ENCODE measurements at regions not wholly inside any gene's neighbourhood (a gene's known extent, or its start where the extent isn't known, plus 50 kb on each side); places are given as distances from the start of the nearest gene placed in this dataset.

DNA sequence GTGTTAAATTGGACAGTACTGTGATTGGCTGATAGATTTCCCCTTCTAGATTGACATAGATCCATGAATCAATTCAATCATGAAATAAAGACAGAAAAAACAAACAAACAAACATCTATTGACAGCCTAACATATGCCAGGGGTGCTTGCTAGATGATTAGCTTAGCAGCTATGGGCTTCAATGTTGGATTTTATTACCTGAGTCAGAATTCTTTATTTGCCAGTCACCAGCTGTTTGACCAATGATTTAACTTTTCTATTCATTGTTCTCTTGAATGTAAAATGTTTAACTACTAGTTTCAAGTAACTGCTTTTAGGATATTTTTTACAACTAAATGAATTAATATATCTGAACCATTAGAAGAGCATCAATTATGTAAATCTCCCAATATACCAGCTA, 901.3 kb upstream of the CITED2 start:
- H3K27me3 ChIP-seq (replicated peaks; ENCODE audit: insufficient read depth): no peaks in the 10 kb centered on the region
- H3K4me3 ChIP-seq: no peak overlapping the region
- H3K9me3 ChIP-seq (ENCODE audit: low read depth): no peaks in the 10 kb centered on the region
- DNase-seq: no peak
- no peaks in the 10 kb centered on the region for H3K36me3 ChIP-seq (ENCODE audit: low read depth)
- H3K9me2 ChIP-seq (ENCODE audit: insufficient read depth): no peaks in the 10 kb centered on the region
- no peak overlapping the region for H2AFZ ChIP-seq
- in situ Hi-C loops (cut with MboI): no loop called here
- H3K9ac ChIP-seq: no peak overlapping the region
- H4K20me1 ChIP-seq (ENCODE audit: insufficient read depth): no peaks in the 10 kb centered on the region
- no peaks in the 10 kb centered on the region; the same call in 1 of the 2 replicates for H3K4me1 ChIP-seq (ENCODE audit: insufficient read depth)
- TF ChIP-seq EZH2phosphoT487 (IDR thresholded peaks at IDR 0.05; ENCODE audit: insufficient read depth, low read depth) (no peak), EZH2 (IDR thresholded peaks at IDR 0.05; ENCODE audit: insufficient read depth, poor library complexity, severe bottlenecking) (no peak)
- H3F3A ChIP-seq (ENCODE audit: insufficient read depth): no peaks in the 10 kb centered on the region
- H3K4me2 ChIP-seq (ENCODE audit: unreplicated experiment): no peak overlapping the region
- no peaks in the 10 kb centered on the region for H3K79me2 ChIP-seq (ENCODE audit: insufficient read depth)
- no peak overlapping the region for H3K27ac ChIP-seq

DNA sequence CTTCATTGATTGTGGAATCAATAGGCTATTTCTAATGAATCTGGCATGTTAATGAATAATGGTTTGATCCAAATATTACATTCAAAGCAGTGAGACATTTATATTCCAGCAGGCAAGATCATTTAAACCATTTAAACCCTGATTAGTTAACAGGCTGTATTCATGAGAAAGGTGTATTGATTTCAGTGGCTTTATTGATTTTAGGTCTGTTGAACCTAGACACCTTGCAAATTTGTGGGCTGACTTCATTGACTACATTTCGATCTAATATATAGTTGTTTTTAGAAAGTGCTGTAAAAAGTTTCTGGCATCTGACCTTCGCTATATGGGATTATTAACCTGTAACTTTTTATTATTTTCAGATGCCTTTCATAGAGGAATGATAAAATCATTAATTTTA, 900.1 kb upstream of the CITED2 start:
- peaks cover 8% of the 10 kb centered on the region; the same call in 1 of the 2 replicates for H3F3A ChIP-seq (ENCODE audit: insufficient read depth)
- no peak overlapping the region for H3K27ac ChIP-seq
- no peak overlapping the region for H3K4me3 ChIP-seq
- 91 to 92% methylated on average over 2 of the region's 2 CpGs for WGBS, 2 experiments (ENCODE audit: low coverage in 1 of 2, low lambda C conversion rate in 2 of 2, missing lambda C conversion rate in 2 of 2)
- H3K4me2 ChIP-seq (ENCODE audit: unreplicated experiment): no peak overlapping the region
- H3K4me1 ChIP-seq (ENCODE audit: insufficient read depth): peaks cover 8% of the 10 kb centered on the region; the same call in 1 of the 2 replicates
- no peak for TF ChIP-seq EZH2 (IDR thresholded peaks at IDR 0.05; ENCODE audit: insufficient read depth, poor library complexity, severe bottlenecking)
- TF ChIP-seq EZH2phosphoT487 (IDR thresholded peaks at IDR 0.05; ENCODE audit: insufficient read depth, low read depth): no peak
- no peaks in the 10 kb centered on the region for H3K9me3 ChIP-seq (ENCODE audit: low read depth)
- H3K9me2 ChIP-seq (ENCODE audit: insufficient read depth): no peaks in the 10 kb centered on the region
- H4K20me1 ChIP-seq (ENCODE audit: insufficient read depth): no peaks in the 10 kb centered on the region
- in situ Hi-C loops (cut with MboI): no loop called here
- H3K9ac ChIP-seq: no peak overlapping the region
- H3K79me2 ChIP-seq (ENCODE audit: insufficient read depth): no peaks in the 10 kb centered on the region
- no peak overlapping the region for H2AFZ ChIP-seq
- no peaks in the 10 kb centered on the region for H3K36me3 ChIP-seq (ENCODE audit: low read depth)
- no peak for DNase-seq
- no peaks in the 10 kb centered on the region for H3K27me3 ChIP-seq (replicated peaks; ENCODE audit: insufficient read depth)

DNA sequence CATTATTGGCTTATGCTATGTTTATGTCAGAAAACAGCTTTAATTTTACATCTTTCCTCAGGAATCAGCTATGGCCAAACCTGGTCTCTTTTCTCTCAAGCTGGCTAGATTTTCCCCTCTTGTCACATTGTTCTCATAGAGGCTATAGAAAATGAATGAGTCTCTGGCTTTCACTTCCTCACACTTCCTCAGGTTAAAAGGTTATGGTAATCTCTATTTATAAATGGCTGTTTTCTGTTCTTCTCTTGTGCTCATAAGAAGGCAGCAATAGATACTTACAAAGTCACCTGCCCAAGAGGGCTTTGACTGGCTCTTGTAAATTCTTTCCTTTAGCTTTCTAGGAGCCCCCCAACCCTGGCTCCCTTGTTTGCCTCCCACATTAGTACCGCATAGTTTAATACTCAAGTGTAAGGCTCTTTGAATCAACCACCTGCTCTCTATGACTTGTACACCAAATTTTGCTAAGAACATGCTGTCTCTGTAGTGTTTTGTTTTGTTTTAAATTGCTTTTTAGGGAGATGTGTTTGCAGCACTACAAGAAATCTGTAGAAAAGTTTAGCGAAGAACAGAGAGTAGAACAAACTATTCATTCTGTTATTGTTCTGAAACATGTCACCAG, 897.4 kb upstream of the CITED2 start:
- no peak overlapping the region for H3K4me3 ChIP-seq
- H3K36me3 ChIP-seq (ENCODE audit: low read depth): no peaks in the 10 kb centered on the region
- WGBS, 2 experiments (ENCODE audit: low coverage in 1 of 2, low lambda C conversion rate in 2 of 2, missing lambda C conversion rate in 2 of 2): 92 to 98% methylated on average over 2 of the region's 2 CpGs
- H3K79me2 ChIP-seq (ENCODE audit: insufficient read depth): no peaks in the 10 kb centered on the region
- no peak for DNase-seq
- no peaks in the 10 kb centered on the region for H4K20me1 ChIP-seq (ENCODE audit: insufficient read depth)
- H3K9me3 ChIP-seq (ENCODE audit: low read depth): no peaks in the 10 kb centered on the region
- no peak overlapping the region for H3K27ac ChIP-seq
- no peak overlapping the region for H3K9ac ChIP-seq
- no peaks in the 10 kb centered on the region for H3K27me3 ChIP-seq (replicated peaks; ENCODE audit: insufficient read depth)
- H3K9me2 ChIP-seq (ENCODE audit: insufficient read depth): no peaks in the 10 kb centered on the region
- peaks cover 8% of the 10 kb centered on the region; the same call in 1 of the 2 replicates for H3F3A ChIP-seq (ENCODE audit: insufficient read depth)
- no peak overlapping the region for H2AFZ ChIP-seq
- TF ChIP-seq EZH2phosphoT487 (IDR thresholded peaks at IDR 0.05; ENCODE audit: insufficient read depth, low read depth): no peak
- TF ChIP-seq EZH2 (IDR thresholded peaks at IDR 0.05; ENCODE audit: insufficient read depth, poor library complexity, severe bottlenecking): no peak
- in situ Hi-C loops (cut with MboI): no loop called here
- no peak overlapping the region for H3K4me2 ChIP-seq (ENCODE audit: unreplicated experiment)
- H3K4me1 ChIP-seq (ENCODE audit: insufficient read depth): peaks cover 10% of the 10 kb centered on the region; the same call in 1 of the 2 replicates

DNA sequence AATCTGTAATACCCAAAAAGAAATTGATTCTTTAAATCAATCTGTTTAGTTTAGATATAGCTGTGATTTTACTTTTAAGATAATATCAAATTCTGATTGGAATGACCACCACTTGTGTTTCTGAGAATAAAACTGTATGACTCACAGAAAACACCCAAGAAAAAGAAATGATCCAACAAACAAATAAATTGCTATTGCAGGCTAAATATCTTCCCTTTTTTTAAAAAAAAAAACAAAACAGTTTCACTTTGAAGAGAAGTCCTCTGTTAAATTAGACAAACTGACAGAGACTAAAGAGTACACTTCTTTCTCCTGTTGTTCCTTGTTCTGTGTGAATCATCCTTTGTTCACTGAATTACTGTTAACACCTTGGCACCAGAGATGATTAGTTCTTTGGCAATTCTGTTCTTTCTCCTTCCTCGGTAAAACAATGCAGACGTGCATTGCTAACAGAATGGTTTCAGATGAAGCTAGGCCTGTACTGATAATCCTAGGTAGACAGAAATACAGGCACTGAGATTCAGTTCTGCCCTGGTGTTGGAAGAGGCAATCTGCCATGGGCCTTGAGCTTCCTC, 895.2 kb upstream of the CITED2 start:
- no peak for TF ChIP-seq EZH2phosphoT487 (IDR thresholded peaks at IDR 0.05; ENCODE audit: insufficient read depth, low read depth)
- TF ChIP-seq EZH2 (IDR thresholded peaks at IDR 0.05; ENCODE audit: insufficient read depth, poor library complexity, severe bottlenecking): no peak
- DNase-seq: peak; percentile 54
- Histone ChIP-seq H3K9me2 (ENCODE audit: insufficient read depth) (no peaks in the 10 kb centered on the region), H3K79me2 (ENCODE audit: insufficient read depth) (no peaks in the 10 kb centered on the region), H3K4me2 (ENCODE audit: unreplicated experiment) (peak overlapping the region; percentile 52), H3K4me3 (peak overlapping the region; percentile 45), H3F3A (ENCODE audit: insufficient read depth) (peaks cover 8% of the 10 kb centered on the region; the same call in 1 of the 2 replicates), H3K27me3 (replicated peaks; ENCODE audit: insufficient read depth) (no peaks in the 10 kb centered on the region), H3K4me1 (ENCODE audit: insufficient read depth) (peaks cover 10% of the 10 kb centered on the region; the same call in 1 of the 2 replicates), H3K36me3 (ENCODE audit: low read depth) (no peaks in the 10 kb centered on the region), H3K27ac (peak overlapping the region; percentile 19; the same call in 1 of the 2 replicates), H3K9me3 (ENCODE audit: low read depth) (no peaks in the 10 kb centered on the region), H3K9ac (0 out of 2 replicates have a peak overlapping the region, but pooled peaks have one; percentile 18), H2AFZ (peak overlapping the region; percentile 81), H4K20me1 (ENCODE audit: insufficient read depth) (no peaks in the 10 kb centered on the region)
- WGBS, 2 experiments (ENCODE audit: low coverage in 1 of 2, low lambda C conversion rate in 2 of 2, missing lambda C conversion rate in 2 of 2): 7 to 14% methylated on average over 2 of the region's 2 CpGs
- in situ Hi-C loops (cut with MboI): no loop called here

All from GM23248 (cell line).